NOMO-1 treated with DMSO at 0.1 percent for 48 hours (cell line): ENCODE measurements at regions not wholly inside any gene's neighbourhood (a gene's known extent, or its start where the extent isn't known, plus 50 kb on each side); places are given as distances from the start of the nearest gene placed in this dataset.
"Not testable (repeated sequence)": the region's sequence is repeated elsewhere in the genome, so short reads cannot be mapped to it uniquely, and the experiment has no call there.

Experiments
- DNase-seq: peaks from one replicate; lab custom pipeline; 2025; ENCODE audit not compliant: unreplicated experiment; lab: John Stamatoyannopoulos, UW

- no peak for DNase-seq
These were observed 477.9 kb upstream of the KIF2B start for GRCh38 chr17:53344778-53345177.

DNA sequence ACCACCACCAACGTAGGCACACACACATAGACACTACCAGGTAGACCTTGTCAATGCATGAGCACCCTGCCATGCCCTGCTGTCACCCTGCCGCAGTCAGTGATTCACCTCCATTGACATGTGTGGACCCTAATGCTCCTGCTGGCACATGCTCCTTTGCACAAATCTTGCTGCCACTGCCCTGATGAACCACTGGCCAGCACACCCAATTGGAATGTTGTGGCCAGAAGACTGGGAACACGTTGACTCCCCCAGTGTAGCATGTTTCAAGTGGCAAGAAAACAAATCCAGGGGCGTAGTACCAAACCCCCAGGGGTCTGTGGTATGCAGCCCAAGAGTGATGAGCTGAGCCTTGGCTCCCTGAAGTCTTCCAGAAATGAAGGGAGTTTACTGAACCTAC is 486.4 kb upstream of the KIF2B start:
- no peak for DNase-seq

GRCh38 chr17:53335443-53335842 is 487.3 kb upstream of the KIF2B start:
- no peak for DNase-seq

- DNase-seq: no peak
These were observed 492.0 kb upstream of the KIF2B start for GRCh38 chr17:53330756-53331155.

- DNase-seq: no peak
These were observed 501.1 kb upstream of the KIF2B start for GRCh38 chr17:53321651-53322050.

GRCh38 chr17:53319947-53320346 is 502.8 kb upstream of the KIF2B start:
- no peak for DNase-seq

DNA sequence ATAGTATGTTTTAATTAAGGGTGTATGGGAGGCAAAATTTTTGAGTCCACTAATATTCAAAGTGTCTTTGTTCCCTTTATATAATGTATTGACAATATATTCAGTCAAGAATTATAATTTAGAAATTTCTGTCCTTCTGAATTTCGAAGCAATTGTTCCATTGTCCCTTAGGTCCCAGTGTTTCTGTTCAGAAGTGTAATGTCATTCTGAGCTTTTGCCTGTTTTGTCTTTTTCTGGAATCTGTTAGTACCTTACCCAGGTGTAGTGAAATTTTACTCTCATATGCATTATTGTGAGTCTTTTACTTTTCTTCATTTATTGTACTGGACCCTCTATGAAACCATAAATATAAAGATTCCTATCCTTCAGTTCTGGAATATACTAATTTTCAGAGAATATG is 505.7 kb upstream of the KIF2B start:
- DNase-seq: no peak

- DNase-seq: no peak
These were observed 506.7 kb upstream of the KIF2B start for GRCh38 chr17:53316073-53316472.

- DNase-seq: no peak
These were observed 508.2 kb upstream of the KIF2B start for GRCh38 chr17:53314521-53314920.

DNA sequence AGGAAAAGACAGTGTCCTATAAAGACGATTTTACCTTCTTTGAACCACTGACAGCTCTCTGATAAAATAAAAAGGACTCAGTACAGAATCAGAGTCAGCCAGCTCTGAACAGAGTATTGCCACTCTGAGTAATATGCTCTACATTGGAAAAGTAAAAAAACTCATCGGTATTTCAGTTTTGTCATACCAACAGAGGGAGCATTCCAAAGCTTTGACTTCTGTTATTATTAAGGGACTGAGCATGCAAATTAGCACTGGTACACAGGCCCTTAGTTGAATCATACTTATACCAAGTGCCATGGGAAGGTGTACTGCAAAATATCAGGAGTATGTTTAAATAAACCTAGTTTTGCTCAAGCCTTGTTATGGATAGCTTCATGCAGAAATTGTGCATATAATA is 509.0 kb upstream of the KIF2B start:
- DNase-seq: no peak

DNA sequence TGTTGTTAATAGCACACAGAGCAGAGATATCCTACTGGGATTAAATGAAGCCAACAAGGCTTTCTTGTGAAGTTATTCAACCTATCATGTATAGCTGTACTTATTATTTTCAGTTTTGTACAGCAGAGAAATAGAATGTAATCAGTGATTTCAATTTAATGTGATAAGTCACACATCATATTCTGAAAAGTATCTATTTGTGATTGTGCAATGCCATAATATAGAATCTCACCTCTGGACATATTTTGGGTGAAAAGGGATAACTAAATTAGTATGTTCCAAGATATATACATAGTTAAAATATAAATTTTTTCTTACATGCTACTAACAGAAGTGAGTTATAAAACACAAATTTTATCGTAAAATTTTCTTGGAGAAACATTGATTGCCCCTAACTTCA is 544.3 kb upstream of the KIF2B start:
- DNase-seq: no peak

DNA sequence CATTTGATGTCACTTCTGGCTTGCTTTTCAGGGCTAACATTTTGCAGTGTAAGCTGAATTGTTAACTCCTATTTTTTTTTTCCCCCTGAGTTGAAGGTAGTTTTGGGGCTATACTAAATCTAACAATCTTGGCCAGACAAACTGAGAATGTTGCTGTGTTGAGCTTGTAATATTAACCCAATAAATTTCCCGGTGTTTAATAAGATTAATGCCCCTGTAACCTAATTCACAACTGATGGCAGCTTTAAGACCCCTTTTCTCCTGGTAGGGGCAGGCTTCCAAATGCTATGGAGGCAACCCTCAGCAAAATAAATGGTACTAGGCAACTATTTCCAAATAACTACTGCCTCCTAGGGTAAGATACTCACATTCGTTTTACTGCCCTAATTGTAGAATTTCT is 549.6 kb upstream of the KIF2B start:
- DNase-seq: no peak

DNA sequence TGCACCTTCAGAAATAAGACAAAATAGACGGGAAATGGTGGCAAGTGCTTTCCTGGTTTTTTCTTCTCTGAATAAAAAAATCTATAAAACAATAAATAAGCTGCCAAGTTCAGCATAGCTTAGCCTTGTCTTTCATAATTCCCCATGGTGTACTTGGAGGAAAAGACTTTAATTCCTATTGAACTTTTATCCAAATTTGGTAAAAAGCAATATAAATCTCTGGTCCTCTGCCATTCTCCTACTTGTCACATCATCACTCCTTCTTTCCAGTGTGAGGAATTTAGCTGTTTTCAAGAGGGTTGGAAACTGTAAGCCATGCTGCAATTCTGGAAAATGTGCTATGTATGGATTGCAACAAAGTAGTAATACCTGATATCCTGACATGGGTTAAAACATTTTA is 551.8 kb upstream of the KIF2B start:
- DNase-seq: no peak

GRCh38 chr17:53264730-53265129 is 558.0 kb upstream of the KIF2B start:
- DNase-seq: no peak

GRCh38 chr17:53253956-53254597 is 568.6 kb upstream of the KIF2B start:
- no peak for DNase-seq

GRCh38 chr17:53249036-53249435 is 573.7 kb upstream of the KIF2B start:
- DNase-seq: no peak

GRCh38 chr17:53234138-53234537 is 588.6 kb upstream of the KIF2B start:
- no peak for DNase-seq

GRCh38 chr17:53227514-53227913 is 595.2 kb upstream of the KIF2B start:
- no peak for DNase-seq

GRCh38 chr17:53227111-53227510 is 595.6 kb upstream of the KIF2B start:
- DNase-seq: no peak

GRCh38 chr17:53219821-53220220 is 602.9 kb upstream of the KIF2B start:
- no peak for DNase-seq

DNA sequence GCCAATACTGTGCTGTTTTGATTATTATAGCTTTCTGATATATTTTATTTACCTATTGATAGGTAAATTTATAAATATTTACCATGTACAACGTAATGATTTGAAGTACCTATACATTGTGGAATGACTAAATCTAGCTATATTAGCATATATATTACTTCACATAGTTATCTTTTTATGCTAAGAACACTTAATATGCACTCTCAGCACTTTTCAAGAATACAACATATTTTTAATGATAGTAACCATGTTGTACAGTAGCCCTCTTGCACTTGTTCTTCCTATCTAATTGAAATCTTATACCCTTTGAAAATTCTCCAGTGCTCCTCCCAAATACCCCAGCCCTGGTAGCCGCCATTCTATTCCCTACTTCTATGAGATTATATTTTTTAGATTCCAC is 604.0 kb upstream of the KIF2B start:
- DNase-seq: no peak

- no peak for DNase-seq
These were observed 605.4 kb upstream of the KIF2B start for GRCh38 chr17:53217311-53217710.

GRCh38 chr17:53208935-53209334 is 613.8 kb upstream of the KIF2B start:
- not testable (repeated sequence) for DNase-seq

DNA sequence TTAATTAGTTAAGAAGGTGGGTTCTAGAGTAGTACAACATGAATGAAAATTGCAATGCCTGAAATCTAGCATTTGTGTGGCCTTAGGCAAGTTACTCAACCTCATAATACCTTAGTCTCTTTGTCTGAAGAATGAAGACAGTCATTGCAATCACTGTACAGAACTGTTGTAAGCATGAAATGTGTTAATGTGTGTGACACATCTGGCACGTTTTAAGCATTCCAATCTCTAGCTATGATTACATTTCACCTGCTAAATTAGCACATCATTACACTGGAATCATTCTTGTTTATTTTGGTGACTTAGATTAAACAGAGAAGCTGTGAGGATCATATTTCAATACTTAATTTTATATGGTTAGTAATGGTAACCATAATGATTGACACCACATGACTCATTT is 629.7 kb upstream of the KIF2B start:
- DNase-seq: no peak
